Mesenchymal stem cell (in vitro differentiated cells and primary cell): ENCODE measurements at regions not wholly inside any gene's neighbourhood (a gene's known extent, or its start where the extent isn't known, plus 50 kb on each side); places are given as distances from the start of the nearest gene placed in this dataset.
"Not testable (repeated sequence)": the region's sequence is repeated elsewhere in the genome, so short reads cannot be mapped to it uniquely, and the experiment has no call there.

Experiments used
- DNase-seq: peaks from one replicate; pipeline ENCODE4 v3.0.0-alpha.2; 2013
- H2AFZ ChIP-seq: one replicate; pipeline ENCODE4 v1.6.1; 2013; ENCODE audit warnings: low read depth, mild to moderate bottlenecking, control low read depth, inconsistent platforms, low read length, moderate library complexity
- H2AK5ac ChIP-seq: 2 replicates; pipeline ENCODE4 v1.6.1; 2013; ENCODE audit warnings: low read length, moderate library complexity, mild to moderate bottlenecking, inconsistent platforms; ENCODE audit not compliant: severe bottlenecking
- H2BK120ac ChIP-seq: one replicate; pipeline ENCODE4 v1.6.1; 2013; ENCODE audit warnings: low read depth, mild to moderate bottlenecking, inconsistent platforms, low read length, moderate library complexity
- H2BK12ac ChIP-seq, 2 experiments: one replicate each; pipeline ENCODE4 v1.6.1; 2013; ENCODE audit warnings: inconsistent platforms in 2 of 2, low read length in 2 of 2, mild to moderate bottlenecking in 2 of 2, moderate library complexity in 2 of 2, control low read depth in 1 of 2
- H2BK15ac ChIP-seq: one replicate; pipeline ENCODE4 v1.6.1; 2013; ENCODE audit warnings: mild to moderate bottlenecking, low read depth, inconsistent platforms; ENCODE audit not compliant: poor library complexity, severe bottlenecking
- H2BK5ac ChIP-seq: 2 replicates; pipeline ENCODE4 v1.6.1; 2013; ENCODE audit warnings: low read depth, mild to moderate bottlenecking, low read length, control low read depth, inconsistent platforms; ENCODE audit not compliant: poor library complexity, severe bottlenecking
- H3K14ac ChIP-seq, 2 experiments: one replicate each; pipeline ENCODE4 v1.6.1; 2013; ENCODE audit warnings: inconsistent platforms in 2 of 2, low read length in 2 of 2, control low read depth in 1 of 2, mild to moderate bottlenecking in 1 of 2, moderate library complexity in 1 of 2
- H3K18ac ChIP-seq, 2 experiments: one replicate each; pipeline ENCODE4 v1.6.1; 2013; ENCODE audit warnings: inconsistent platforms in 2 of 2, low read length in 2 of 2, control low read depth in 1 of 2, low read depth in 1 of 2, mild to moderate bottlenecking in 1 of 2
- H3K23ac ChIP-seq, 2 experiments: one replicate each; pipeline ENCODE4 v1.6.1; 2013; ENCODE audit warnings: inconsistent platforms in 2 of 2, low read length in 2 of 2, mild to moderate bottlenecking in 2 of 2, moderate library complexity in 2 of 2, control low read depth in 1 of 2
- H3K27ac ChIP-seq: 2 replicates; pipeline ENCODE4 v1.5.1; 2013; ENCODE audit warnings: mild to moderate bottlenecking, moderate library complexity, low read length, control low read depth, inconsistent platforms; ENCODE audit not compliant: poor library complexity, severe bottlenecking
- H3K27me3 ChIP-seq, 2 experiments: 2 replicates each; pipeline versions ENCODE4 v1.6.1 to v1.7.0; 2013; ENCODE audit warnings: low read length in 2 of 2, mild to moderate bottlenecking in 2 of 2, moderate library complexity in 2 of 2, control low read depth in 1 of 2, inconsistent platforms in 1 of 2; ENCODE audit not compliant: control insufficient read depth in 1 of 2, insufficient read depth in 1 of 2
- H3K36me3 ChIP-seq, 2 experiments: 2 replicates each; pipeline versions ENCODE4 v1.6.1 to v1.7.0; 2013; ENCODE audit warnings: low read length in 2 of 2, control low read depth in 1 of 2, inconsistent platforms in 1 of 2, low read depth in 1 of 2, mild to moderate bottlenecking in 1 of 2; ENCODE audit not compliant: insufficient read depth in 2 of 2, control insufficient read depth in 1 of 2
- H3K4ac ChIP-seq, 2 experiments: one replicate each; pipeline ENCODE4 v1.6.1; 2013; ENCODE audit warnings: inconsistent platforms in 2 of 2, low read length in 2 of 2, mild to moderate bottlenecking in 2 of 2, moderate library complexity in 2 of 2, control low read depth in 1 of 2, low read depth in 1 of 2
- H3K4me1 ChIP-seq: 2 replicates; pipeline ENCODE4 v1.6.1; 2013; ENCODE audit warnings: low read depth, low read length, control low read depth; ENCODE audit not compliant: control insufficient read depth, insufficient read depth
- H3K4me2 ChIP-seq: 2 replicates; pipeline ENCODE4 v1.6.1; 2013; ENCODE audit warnings: low read length, mild to moderate bottlenecking, inconsistent platforms; ENCODE audit not compliant: poor library complexity, severe bottlenecking
- H3K4me3 ChIP-seq, 2 experiments: 2 replicates each; pipeline versions ENCODE4 v1.5.1 to v1.7.0; 2013; ENCODE audit warnings: low read length in 2 of 2, mild to moderate bottlenecking in 2 of 2, control low read depth in 1 of 2, low read depth in 1 of 2; ENCODE audit not compliant: insufficient read depth in 1 of 2
- H3K79me1 ChIP-seq: replicated peaks from 2 replicates; pipeline ENCODE4 v1.6.1; 2013; ENCODE audit warnings: mild to moderate bottlenecking, control low read depth, low read length, inconsistent platforms; ENCODE audit not compliant: poor library complexity, severe bottlenecking
- H3K9ac ChIP-seq: 2 replicates; pipeline ENCODE4 v1.7.0; 2013; ENCODE audit warnings: mild to moderate bottlenecking, low read length, moderate library complexity
- H3K9me3 ChIP-seq: 2 replicates; pipeline ENCODE4 v1.7.0; 2013; ENCODE audit warnings: mild to moderate bottlenecking, low read length; ENCODE audit not compliant: control insufficient read depth
- H4K8ac ChIP-seq: one replicate; pipeline ENCODE4 v1.6.1; 2013; ENCODE audit warnings: inconsistent platforms, mild to moderate bottlenecking, low read length, moderate library complexity
- H4K91ac ChIP-seq: one replicate; pipeline ENCODE4 v1.6.1; 2013; ENCODE audit warnings: mild to moderate bottlenecking, low read length, inconsistent platforms
- WGBS: methylation state at CpG from one replicate; pipeline ENCODE4 v1.1.7; 2013; ENCODE audit warnings: mixed read lengths; 5-methylcytosine and 5-hydroxymethylcytosine counted together

DNA sequence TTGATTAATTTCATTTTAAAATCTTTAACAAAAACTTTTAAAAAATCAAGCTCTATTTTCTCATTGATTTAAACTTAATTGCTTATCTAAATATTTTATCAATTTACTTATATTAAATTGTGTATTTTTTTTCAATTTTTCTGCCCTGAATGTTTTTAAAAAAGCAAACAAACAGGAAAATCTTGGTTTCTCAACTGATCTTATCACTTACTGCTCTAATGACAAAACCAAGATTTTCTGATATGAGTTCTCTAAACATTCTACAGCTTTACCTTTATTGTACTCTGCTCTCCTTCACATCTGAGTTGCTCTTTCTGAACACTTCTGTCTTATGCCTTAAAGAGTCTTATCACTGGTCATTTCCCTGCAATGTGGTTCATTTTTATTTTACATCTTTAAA lies 587.8 kb upstream of the BCHE start:
- H3K4me3 ChIP-seq, result no peak overlapping the region
- no peaks in the 10 kb centered on the region for H3K27me3 ChIP-seq
- H3K23ac ChIP-seq, result no peak overlapping the region
- H2BK15ac ChIP-seq, result no peak overlapping the region
- no peaks in the 10 kb centered on the region for H3K79me1 ChIP-seq
- peaks cover 0 to 4% of the 10 kb centered on the region in 2 experiments for H3K36me3 ChIP-seq
- no peak overlapping the region for H3K9ac ChIP-seq
- no peak overlapping the region for H3K4ac ChIP-seq
- H2BK12ac ChIP-seq, result no peak overlapping the region
- DNase-seq, result no peak
- H3K27ac ChIP-seq, result no peak overlapping the region
- H3K9me3 ChIP-seq, result peaks cover 17% of the 10 kb centered on the region
- H3K18ac ChIP-seq, result no peak overlapping the region
- H2AK5ac ChIP-seq, result no peak overlapping the region
- H3K14ac ChIP-seq, result no peak overlapping the region
- H2AFZ ChIP-seq, result no peak overlapping the region
- no peak overlapping the region for H4K91ac ChIP-seq
- no peak overlapping the region for H2BK5ac ChIP-seq
- no peak overlapping the region for H4K8ac ChIP-seq
- no peak overlapping the region for H3K4me2 ChIP-seq
- no peaks in the 10 kb centered on the region for H3K4me1 ChIP-seq
- no peak overlapping the region for H2BK120ac ChIP-seq

DNA sequence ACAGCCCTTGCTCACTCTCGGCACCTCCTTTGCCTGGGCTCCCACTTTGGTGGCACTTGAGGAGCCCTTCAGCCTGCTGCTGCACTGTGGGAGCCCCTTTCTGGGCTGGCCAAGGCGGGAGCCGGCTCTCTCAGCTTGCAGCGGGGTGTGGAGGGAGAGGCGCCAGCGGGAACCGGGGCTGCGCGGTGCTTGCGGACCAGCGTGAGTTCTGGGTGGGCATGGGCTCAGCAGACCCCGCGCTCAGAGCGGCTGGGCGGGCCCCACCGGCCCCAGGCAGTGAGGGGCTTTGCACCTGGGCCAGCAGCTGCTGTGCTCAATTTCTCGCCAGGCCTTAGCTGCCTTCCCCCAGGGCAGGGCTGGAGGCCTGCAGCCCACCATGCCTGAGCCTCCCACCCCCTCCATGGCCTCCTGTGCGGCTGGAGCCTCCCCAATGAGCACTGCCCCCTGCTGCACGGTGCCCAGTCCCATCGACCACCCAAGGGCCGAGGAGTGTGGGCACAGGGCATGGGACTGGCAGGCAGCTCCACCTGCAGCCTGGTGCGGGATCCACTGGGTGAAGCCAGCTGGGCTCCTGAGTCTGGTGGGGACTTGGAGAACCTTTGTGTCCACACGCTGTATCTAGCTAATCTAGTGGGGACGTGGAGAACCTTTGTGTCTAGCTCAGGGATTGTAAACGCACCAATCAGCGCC lies 586.7 kb upstream of the BCHE start:
- not testable (repeated sequence) for H3K79me1 ChIP-seq, H3K27ac ChIP-seq, H3K27me3 ChIP-seq, H2AFZ ChIP-seq, H3K18ac ChIP-seq, H3K14ac ChIP-seq, DNase-seq, H3K4me2 ChIP-seq, H3K36me3 ChIP-seq, H4K91ac ChIP-seq, H3K4ac ChIP-seq, H2BK12ac ChIP-seq, H3K4me1 ChIP-seq, H2AK5ac ChIP-seq, H2BK120ac ChIP-seq, H4K8ac ChIP-seq, H2BK15ac ChIP-seq, H2BK5ac ChIP-seq, H3K23ac ChIP-seq, H3K9ac ChIP-seq
- Histone ChIP-seq H3K4me3 (peak overlapping the region in 1 of 2 experiments; percentile 22), H3K9me3 (peaks cover 23% of the 10 kb centered on the region)
- 94% methylated on average over 24 of the region's 26 CpGs for WGBS

GRCh38 chr3:166422556-166422955 lies 585.3 kb upstream of the BCHE start:
- Histone ChIP-seq H3K9me3 (peaks cover 23% of the 10 kb centered on the region), H3K27ac (no peak overlapping the region), H3K23ac (no peak overlapping the region), H2AFZ (no peak overlapping the region), H3K4me3 (no peak overlapping the region), H3K4me1 (no peaks in the 10 kb centered on the region), H2BK15ac (no peak overlapping the region), H2BK120ac (no peak overlapping the region), H3K18ac (no peak overlapping the region), H3K79me1 (no peaks in the 10 kb centered on the region), H3K36me3 (peaks cover 0 to 4% of the 10 kb centered on the region in 2 experiments), H3K14ac (no peak overlapping the region), H2AK5ac (no peak overlapping the region), H3K4me2 (no peak overlapping the region), H2BK12ac (no peak overlapping the region), H3K4ac (no peak overlapping the region), H4K8ac (no peak overlapping the region), H2BK5ac (no peak overlapping the region), H4K91ac (no peak overlapping the region), H3K9ac (no peak overlapping the region), H3K27me3 (no peaks in the 10 kb centered on the region)
- no peak for DNase-seq

DNA sequence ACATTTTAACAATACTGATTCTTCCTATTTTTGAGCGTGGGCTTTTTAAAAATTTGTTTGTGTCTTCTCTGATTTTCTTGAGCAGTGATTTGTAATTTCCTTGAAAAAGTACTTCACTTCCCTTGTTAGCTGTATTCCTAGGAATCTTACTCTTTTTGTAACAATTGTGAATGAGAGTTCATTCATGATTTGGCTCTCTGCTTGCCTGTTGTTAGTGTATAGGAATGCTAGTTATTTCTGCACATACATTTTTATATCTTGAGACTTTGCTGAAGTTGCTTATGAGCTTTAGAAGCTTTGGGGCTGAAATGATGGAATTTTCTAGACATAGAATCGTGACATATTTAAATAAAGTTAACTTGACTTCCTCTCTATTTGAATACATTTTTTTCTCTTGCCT lies 582.8 kb upstream of the BCHE start:
- no peak overlapping the region for H2BK12ac ChIP-seq
- no peaks in the 10 kb centered on the region for H3K4me1 ChIP-seq
- no peak overlapping the region for H3K4me2 ChIP-seq
- H4K91ac ChIP-seq, result no peak overlapping the region
- no peak overlapping the region for H3K27ac ChIP-seq
- H3K14ac ChIP-seq, result no peak overlapping the region
- H3K9me3 ChIP-seq, result peaks cover 11% of the 10 kb centered on the region
- no peak overlapping the region for H3K4me3 ChIP-seq
- peaks cover 0 to 4% of the 10 kb centered on the region in 2 experiments for H3K36me3 ChIP-seq
- no peak overlapping the region for H3K4ac ChIP-seq
- H3K23ac ChIP-seq, result no peak overlapping the region
- H3K18ac ChIP-seq, result no peak overlapping the region
- H2AFZ ChIP-seq, result no peak overlapping the region
- WGBS, result no CpG with 5 or more reads among the region's 2 CpGs
- DNase-seq, result no peak
- no peak overlapping the region for H3K9ac ChIP-seq
- H3K79me1 ChIP-seq, result no peaks in the 10 kb centered on the region
- no peak overlapping the region for H4K8ac ChIP-seq
- no peak overlapping the region for H2BK120ac ChIP-seq
- H3K27me3 ChIP-seq, result no peaks in the 10 kb centered on the region
- H2BK5ac ChIP-seq, result no peak overlapping the region
- H2BK15ac ChIP-seq, result no peak overlapping the region
- no peak overlapping the region for H2AK5ac ChIP-seq
